IMR-90 (cell line): ENCODE measurements at regions not wholly inside any gene's neighbourhood (a gene's known extent, or its start where the extent isn't known, plus 50 kb on each side); places are given as distances from the start of the nearest gene placed in this dataset.

Source experiments
- BHLHE40 ChIP-seq: fragments of 150-350 bp; IDR thresholded peaks from 2 replicates; pipeline ENCODE4 v1.6.1; 2016; ENCODE audit warnings: mild to moderate bottlenecking, low read depth, low read length
- CTCF ChIP-seq: conservative IDR thresholded peaks from 2 replicates; pipeline ENCODE4 v1.5.1; 2012; ENCODE audit warnings: mild to moderate bottlenecking, low read depth, low read length, improper control_type of control experiment
- MAZ ChIP-seq: IDR thresholded peaks from 2 replicates; pipeline ENCODE4 v1.6.1; 2012; ENCODE audit warnings: low read depth, mild to moderate bottlenecking, low read length, improper control_type of control experiment, moderate library complexity, borderline replicate concordance
- POLR2A ChIP-seq: IDR thresholded peaks from 2 replicates; pipeline ENCODE4 v1.6.1; 2012; ENCODE audit warnings: mild to moderate bottlenecking, low read depth, low read length
- RCOR1 ChIP-seq: IDR thresholded peaks from 2 replicates; pipeline ENCODE4 v1.6.1; 2012; ENCODE audit warnings: mild to moderate bottlenecking, low read length, improper control_type of control experiment; ENCODE audit not compliant: insufficient replicate concordance
- RFX5 ChIP-seq: IDR thresholded peaks from 2 replicates; pipeline ENCODE4 v1.8.0; 2012; ENCODE audit warnings: low read depth, mild to moderate bottlenecking, low read length, moderate library complexity

DNA sequence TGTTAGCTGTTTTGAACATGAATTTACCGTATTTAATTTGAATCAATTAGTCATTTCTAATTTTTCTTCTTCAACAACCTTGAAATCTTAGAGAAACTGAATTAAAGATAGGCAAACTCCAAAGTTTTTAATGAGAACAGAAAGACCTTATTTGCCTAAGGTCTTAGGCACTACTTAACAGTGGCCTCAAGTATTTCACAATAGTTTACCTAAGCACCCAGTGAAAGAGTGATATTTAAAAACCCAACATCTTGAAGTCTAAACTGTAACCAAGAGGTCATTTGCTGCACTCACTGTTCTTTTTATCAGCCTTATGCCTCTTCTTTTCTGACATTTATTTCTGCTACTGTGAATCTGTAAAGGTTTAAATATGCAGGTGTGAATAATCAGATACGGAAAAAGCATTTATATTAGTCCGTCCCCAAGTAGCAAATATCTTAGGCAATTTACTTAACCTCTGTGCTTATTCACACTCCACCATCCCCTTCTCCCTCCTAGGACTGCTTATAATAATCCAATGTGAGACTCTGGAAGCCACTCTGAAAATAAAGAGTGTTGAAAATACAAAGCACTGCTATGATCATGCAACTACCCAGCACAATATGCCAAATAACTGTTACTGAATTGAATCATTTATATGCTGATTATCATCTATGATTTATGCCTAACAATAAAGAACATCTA is 105.7 kb downstream of the ELAPOR2 start:
- TF ChIP-seq CTCF (no peak), RFX5 (no peak), BHLHE40 (no peak), RCOR1 (no peak), POLR2A (no peak), MAZ (no peak)
